Activated naive CD8-positive, alpha-beta T cell treated with anti-CD3 and anti-CD28 coated beads, Interleukin-2, amount 10 ng/mL, durations not matched to agents 7 days and 5 days (primary cell): ENCODE measurements at regions not wholly inside any gene's neighbourhood (a gene's known extent, or its start where the extent isn't known, plus 50 kb on each side); places are given as distances from the start of the nearest gene placed in this dataset.

Source experiments
- ATAC-seq: fragments of 150-1000 bp; cut with Tn5 transposase; one replicate; pipeline ENCODE4 v1.10.0; 2021; ENCODE audit warnings: low read depth, moderate library complexity
- POLR2A ChIA-PET: fragments of 350-600 bp; sonication (Branson Sonifier 250); formaldehyde crosslinking; loops from one replicate; lab custom pipeline; 2021; ENCODE audit warnings: antibody characterized with exemption; lab: Charles Lee
- DNase-seq: peaks from one replicate; pipeline ENCODE4 v3.0.0; 2021
- H3K27ac Mint-ChIP-seq: one replicate; pipeline ENCODE4 v1.8.0; 2022; ENCODE audit warnings: mild to moderate bottlenecking, mixed read lengths
- H3K27me3 Mint-ChIP-seq: one replicate; pipeline ENCODE4 v1.8.0; 2022; ENCODE audit warnings: mild to moderate bottlenecking, moderate library complexity, mixed read lengths
- H3K36me3 Mint-ChIP-seq: one replicate; pipeline ENCODE4 v1.8.0; 2021; ENCODE audit warnings: mild to moderate bottlenecking, mixed read lengths
- H3K4me1 Mint-ChIP-seq: one replicate; pipeline ENCODE4 v1.8.0; 2021; ENCODE audit warnings: mixed read lengths
- H3K4me3 Mint-ChIP-seq: one replicate; pipeline ENCODE4 v1.8.0; 2022; ENCODE audit warnings: mild to moderate bottlenecking, moderate library complexity, mixed read lengths
- H3K9me3 Mint-ChIP-seq: one replicate; pipeline ENCODE4 v1.8.0; 2021; ENCODE audit warnings: mixed read lengths

- H3K27ac Mint-ChIP-seq = no peak overlapping the region
- no peak overlapping the region for H3K4me3 Mint-ChIP-seq
- no peaks in the 10 kb centered on the region for H3K36me3 Mint-ChIP-seq
- no peak for DNase-seq
- ATAC-seq = no peak
- no peaks in the 10 kb centered on the region for H3K4me1 Mint-ChIP-seq
- POLR2A ChIA-PET = no interaction called here
- peaks cover 5% of the 10 kb centered on the region for H3K9me3 Mint-ChIP-seq
- H3K27me3 Mint-ChIP-seq = peaks cover 3% of the 10 kb centered on the region
Measured at GRCh38 chr14:85426068-85426935, 103.6 kb upstream of the FLRT2 start.

- no peak overlapping the region for H3K4me3 Mint-ChIP-seq
- no peaks in the 10 kb centered on the region for H3K4me1 Mint-ChIP-seq
- H3K27me3 Mint-ChIP-seq = no peaks in the 10 kb centered on the region
- ATAC-seq (no peak), DNase-seq (no peak)
- H3K9me3 Mint-ChIP-seq = peaks cover 7% of the 10 kb centered on the region
- H3K27ac Mint-ChIP-seq = no peak overlapping the region
- POLR2A ChIA-PET = no interaction called here
- H3K36me3 Mint-ChIP-seq = no peaks in the 10 kb centered on the region
Measured at GRCh38 chr14:85428926-85429325, 101.0 kb upstream of the FLRT2 start.

GRCh38 chr14:85437148-85437547 is 92.8 kb upstream of the FLRT2 start:
- ATAC-seq = no peak
- no peak overlapping the region for H3K27ac Mint-ChIP-seq
- peaks cover 2% of the 10 kb centered on the region for H3K9me3 Mint-ChIP-seq
- no peaks in the 10 kb centered on the region for H3K4me1 Mint-ChIP-seq
- DNase-seq = no peak
- H3K27me3 Mint-ChIP-seq = no peaks in the 10 kb centered on the region
- no peaks in the 10 kb centered on the region for H3K36me3 Mint-ChIP-seq
- POLR2A ChIA-PET = no interaction called here
- no peak overlapping the region for H3K4me3 Mint-ChIP-seq

- no peak overlapping the region for H3K4me3 Mint-ChIP-seq
- no peak for ATAC-seq
- no peaks in the 10 kb centered on the region for H3K27me3 Mint-ChIP-seq
- DNase-seq = no peak
- H3K36me3 Mint-ChIP-seq = no peaks in the 10 kb centered on the region
- H3K4me1 Mint-ChIP-seq = no peaks in the 10 kb centered on the region
- no peak overlapping the region for H3K27ac Mint-ChIP-seq
- POLR2A ChIA-PET = no interaction called here
- H3K9me3 Mint-ChIP-seq = peaks cover under 1% of the 10 kb centered on the region
Measured at GRCh38 chr14:85438001-85438400, 91.9 kb upstream of the FLRT2 start.

GRCh38 chr14:85438481-85438942 is 91.4 kb upstream of the FLRT2 start:
- H3K27me3 Mint-ChIP-seq = no peaks in the 10 kb centered on the region
- H3K4me1 Mint-ChIP-seq = no peaks in the 10 kb centered on the region
- ATAC-seq = no peak
- H3K4me3 Mint-ChIP-seq = no peak overlapping the region
- no peaks in the 10 kb centered on the region for H3K9me3 Mint-ChIP-seq
- no peak overlapping the region for H3K27ac Mint-ChIP-seq
- H3K36me3 Mint-ChIP-seq = no peaks in the 10 kb centered on the region
- POLR2A ChIA-PET = no interaction called here
- DNase-seq = no peak

- no peaks in the 10 kb centered on the region for H3K36me3 Mint-ChIP-seq
- POLR2A ChIA-PET = no interaction called here
- no peaks in the 10 kb centered on the region for H3K27me3 Mint-ChIP-seq
- H3K4me3 Mint-ChIP-seq = no peak overlapping the region
- H3K4me1 Mint-ChIP-seq = no peaks in the 10 kb centered on the region
- no peak for DNase-seq
- no peak overlapping the region for H3K27ac Mint-ChIP-seq
- ATAC-seq = no peak
- H3K9me3 Mint-ChIP-seq = peaks cover 3% of the 10 kb centered on the region
Measured at GRCh38 chr14:85439696-85440328, 90.1 kb upstream of the FLRT2 start.

- DNase-seq (no peak), ATAC-seq (no peak)
- POLR2A ChIA-PET = no interaction called here
- Mint-ChIP-seq H3K27ac (no peak overlapping the region), H3K9me3 (peaks cover 3% of the 10 kb centered on the region), H3K36me3 (no peaks in the 10 kb centered on the region), H3K27me3 (no peaks in the 10 kb centered on the region), H3K4me1 (no peaks in the 10 kb centered on the region), H3K4me3 (no peak overlapping the region)
Measured at GRCh38 chr14:85441909-85442643, 87.9 kb upstream of the FLRT2 start.

GRCh38 chr14:85442996-85443395 is 86.9 kb upstream of the FLRT2 start:
- ATAC-seq (no peak), DNase-seq (no peak)
- no peak overlapping the region for H3K4me3 Mint-ChIP-seq
- H3K27ac Mint-ChIP-seq = no peak overlapping the region
- no peaks in the 10 kb centered on the region for H3K27me3 Mint-ChIP-seq
- no peaks in the 10 kb centered on the region for H3K36me3 Mint-ChIP-seq
- H3K4me1 Mint-ChIP-seq = no peaks in the 10 kb centered on the region
- peaks cover 3% of the 10 kb centered on the region for H3K9me3 Mint-ChIP-seq
- POLR2A ChIA-PET = no interaction called here

GRCh38 chr14:85444635-85445034 is 85.3 kb upstream of the FLRT2 start:
- H3K27ac Mint-ChIP-seq = no peak overlapping the region
- POLR2A ChIA-PET = no interaction called here

GRCh38 chr14:85445151-85445795 is 84.7 kb upstream of the FLRT2 start:
- ATAC-seq (no peak), DNase-seq (no peak)
- POLR2A ChIA-PET = no interaction called here
- no peaks in the 10 kb centered on the region for H3K36me3 Mint-ChIP-seq
- H3K4me1 Mint-ChIP-seq = no peaks in the 10 kb centered on the region
- peaks cover 3% of the 10 kb centered on the region for H3K9me3 Mint-ChIP-seq
- no peaks in the 10 kb centered on the region for H3K27me3 Mint-ChIP-seq
- H3K27ac Mint-ChIP-seq = no peak overlapping the region
- no peak overlapping the region for H3K4me3 Mint-ChIP-seq

More at GRCh38 chr14:85444635-85445034, 85.3 kb upstream of the FLRT2 start:
- Mint-ChIP-seq H3K36me3 (no peaks in the 10 kb centered on the region), H3K27me3 (no peaks in the 10 kb centered on the region), H3K4me1 (no peaks in the 10 kb centered on the region), H3K9me3 (peaks cover 3% of the 10 kb centered on the region), H3K4me3 (no peak overlapping the region)
- no peak for ATAC-seq
- DNase-seq = no peak

GRCh38 chr14:85447883-85448282 is 82.1 kb upstream of the FLRT2 start:
- ATAC-seq (no peak), DNase-seq (no peak)
- H3K27me3 Mint-ChIP-seq = no peaks in the 10 kb centered on the region
- H3K9me3 Mint-ChIP-seq = peaks cover 3% of the 10 kb centered on the region
- no peaks in the 10 kb centered on the region for H3K4me1 Mint-ChIP-seq
- no peak overlapping the region for H3K27ac Mint-ChIP-seq
- POLR2A ChIA-PET = no interaction called here
- H3K4me3 Mint-ChIP-seq = no peak overlapping the region
- H3K36me3 Mint-ChIP-seq = no peaks in the 10 kb centered on the region

- Mint-ChIP-seq H3K9me3 (no peaks in the 10 kb centered on the region), H3K27ac (no peak overlapping the region), H3K4me3 (no peak overlapping the region), H3K4me1 (no peaks in the 10 kb centered on the region), H3K27me3 (no peaks in the 10 kb centered on the region), H3K36me3 (no peaks in the 10 kb centered on the region)
- DNase-seq = no peak
- POLR2A ChIA-PET = no interaction called here
- ATAC-seq = no peak
Measured at GRCh38 chr14:85451421-85451820, 78.5 kb upstream of the FLRT2 start.
